Gastroesophageal sphincter (tissue), 3 donors: ENCODE measurements at regions not wholly inside any gene's neighbourhood (a gene's known extent, or its start where the extent isn't known, plus 50 kb on each side); places are given as distances from the start of the nearest gene placed in this dataset.

Experiments
- CTCF ChIP-seq, 4 experiments: fragments of 200-600 bp in 2 of 4; fragments of 450-650 bp in 2 of 4; sonication (generic) in 1 of 4; IDR thresholded peaks; one replicate each; pipeline ENCODE4 v1.5.1; 2017 to 2019; ENCODE audit warnings: antibody characterized with exemption in 4 of 4, mild to moderate bottlenecking in 2 of 4, moderate library complexity in 2 of 4
- EP300 ChIP-seq: sonication (generic); formaldehyde crosslinking; IDR thresholded peaks from one replicate; pipeline ENCODE4 v1.6.1; 2017; ENCODE audit warnings: antibody characterized with exemption, mild to moderate bottlenecking
- POLR2A ChIP-seq, 2 donors: fragments of 450-650 bp; IDR thresholded peaks; one replicate each; pipeline ENCODE4 v1.6.1; 2017; ENCODE audit warnings: antibody characterized with exemption in 2 of 2, mild to moderate bottlenecking in 2 of 2, moderate library complexity in 1 of 2
- POLR2AphosphoS5 ChIP-seq: sonication (generic); formaldehyde crosslinking; IDR thresholded peaks from one replicate; pipeline ENCODE4 v1.6.1; 2017; ENCODE audit warnings: antibody characterized with exemption

GRCh38 chr4:13906727-13907126 is 279.2 kb upstream of the BOD1L1 start:
- no peak for TF ChIP-seq CTCF (IDR thresholded peaks at IDR 0.05)
- TF ChIP-seq POLR2A (IDR thresholded peaks at IDR 0.05), result no peak
- TF ChIP-seq EP300, result no peak
- TF ChIP-seq POLR2AphosphoS5, result no peak
